GM21390 (cell line): ENCODE measurements at regions not wholly inside any gene's neighbourhood (a gene's known extent, or its start where the extent isn't known, plus 50 kb on each side); places are given as distances from the start of the nearest gene placed in this dataset.
A peak's percentile ranks its signal among the peaks of the same experiment; 100 is the strongest.

Experiments used
- ATAC-seq: cut with Tn5 transposase; IDR thresholded peaks from one replicate; pipeline ENCODE4 v1.9.1; 2021; ENCODE audit not compliant: unreplicated experiment

DNA sequence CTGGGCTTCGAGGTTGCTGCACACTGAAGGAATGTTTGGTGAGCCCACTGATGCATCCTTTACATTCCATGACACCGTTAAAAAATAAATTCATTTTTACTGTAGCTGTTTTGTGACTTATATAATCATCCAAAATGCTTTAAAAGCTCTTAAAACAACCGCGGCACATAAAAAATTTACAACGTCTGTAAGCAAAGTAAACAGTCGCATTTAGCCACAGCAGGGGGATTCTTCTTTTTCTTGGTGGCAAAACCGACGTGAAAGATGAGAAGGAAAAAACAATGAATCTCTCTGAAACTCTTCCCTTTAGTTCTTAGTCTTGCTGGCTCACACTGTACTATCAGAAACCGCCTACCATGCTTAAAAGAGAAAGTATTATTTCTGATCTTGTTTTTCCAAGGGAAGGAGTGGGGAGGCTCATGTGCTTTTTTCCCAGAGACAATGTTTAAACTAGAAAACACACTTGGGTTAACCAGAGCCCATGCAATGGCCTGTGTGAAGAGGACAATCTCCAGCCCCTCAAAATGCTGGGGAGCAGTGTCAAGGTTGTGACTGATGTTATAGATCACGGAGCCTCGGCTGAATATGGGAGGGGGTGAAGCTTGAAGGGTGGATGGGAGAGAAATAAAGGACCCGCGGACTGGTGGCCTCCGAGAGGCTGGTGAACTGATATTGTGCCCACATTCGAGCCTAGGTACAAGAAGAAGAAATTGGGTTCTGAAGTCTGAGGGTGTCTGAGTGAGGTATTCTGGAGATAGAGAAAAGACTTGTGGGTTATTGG is 91.1 kb downstream of the IRF8 start:
- no peak for ATAC-seq

DNA sequence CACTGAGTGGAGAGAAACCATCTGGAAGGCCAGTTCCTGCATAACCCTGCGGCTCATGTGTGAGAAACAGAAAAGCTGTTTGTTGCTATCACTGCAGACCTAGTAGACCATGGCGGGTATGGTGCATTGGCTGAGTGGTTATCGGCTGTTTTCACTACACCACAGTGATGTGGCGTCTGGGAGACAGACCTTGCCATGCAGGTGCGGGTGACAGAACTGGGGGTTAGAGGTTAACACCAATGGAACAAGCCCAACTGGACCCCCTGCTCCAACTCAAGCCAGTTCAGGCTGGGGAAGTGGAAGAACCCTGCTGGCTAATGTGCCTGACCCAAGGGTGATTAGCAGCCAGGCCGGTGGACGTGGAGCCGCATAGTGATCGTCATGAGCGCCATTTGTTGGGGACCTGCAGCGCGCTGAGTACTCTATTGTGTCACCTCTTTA is 91.9 kb downstream of the IRF8 start:
- ATAC-seq: no peak

DNA sequence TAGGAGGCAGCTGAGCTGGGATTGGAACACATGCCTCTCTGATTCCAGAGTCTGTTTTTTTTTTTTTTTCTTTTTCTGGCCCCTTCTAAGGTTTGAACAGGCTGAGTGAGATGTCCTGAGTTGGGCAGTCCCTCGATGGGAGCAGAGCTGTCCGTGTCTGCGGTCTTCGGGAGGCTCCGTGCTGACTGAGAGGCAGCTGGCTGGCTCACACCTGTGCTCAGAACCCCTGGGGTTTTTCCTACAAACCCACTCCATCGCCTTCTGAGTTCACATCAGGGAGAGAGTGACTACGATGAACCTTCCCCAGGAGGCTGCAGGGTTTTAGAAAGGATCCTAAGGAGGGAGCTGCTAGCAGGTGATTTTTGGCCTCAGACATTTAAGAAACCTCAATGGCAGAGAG is 92.5 kb downstream of the IRF8 start:
- ATAC-seq: no peak

DNA sequence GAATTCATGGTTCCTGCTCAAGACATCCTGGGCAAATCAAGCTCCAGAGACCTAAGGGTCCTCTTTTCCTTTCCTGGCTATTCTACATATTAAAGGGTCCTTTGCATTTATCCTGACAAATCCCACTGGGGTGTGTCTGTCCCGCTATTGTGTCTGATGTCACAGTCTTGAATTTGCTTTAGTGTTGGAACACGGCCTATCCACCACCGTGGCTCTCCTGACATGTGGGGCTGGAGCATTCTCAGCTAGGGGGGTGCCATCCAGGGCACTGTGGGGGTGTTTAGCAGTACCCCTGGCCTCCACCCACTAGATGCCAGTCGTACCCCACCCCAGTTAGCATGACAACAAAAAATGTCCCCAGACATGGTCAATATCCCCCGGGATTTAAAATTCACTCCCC is 92.9 kb downstream of the IRF8 start:
- ATAC-seq: no peak

DNA sequence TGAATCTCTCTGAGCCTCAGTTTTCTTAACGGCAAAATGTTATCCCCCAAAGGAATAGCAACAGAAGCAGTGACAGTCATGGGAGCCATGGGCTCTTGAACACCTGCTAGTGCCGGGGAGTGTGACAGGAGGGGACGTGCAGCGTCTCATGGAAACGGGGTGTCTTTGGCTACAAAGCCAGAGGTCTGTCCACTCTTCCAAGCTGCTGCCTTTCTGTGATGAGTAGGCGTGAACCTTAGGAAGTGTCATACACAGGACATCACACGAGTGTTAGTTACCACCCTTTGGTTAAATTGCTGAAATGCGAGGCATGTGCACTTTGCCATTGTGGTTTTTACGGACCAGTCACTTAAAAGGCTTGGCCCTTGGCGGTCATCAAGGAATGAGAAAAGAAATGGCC is 93.4 kb downstream of the IRF8 start:
- no peak for ATAC-seq

DNA sequence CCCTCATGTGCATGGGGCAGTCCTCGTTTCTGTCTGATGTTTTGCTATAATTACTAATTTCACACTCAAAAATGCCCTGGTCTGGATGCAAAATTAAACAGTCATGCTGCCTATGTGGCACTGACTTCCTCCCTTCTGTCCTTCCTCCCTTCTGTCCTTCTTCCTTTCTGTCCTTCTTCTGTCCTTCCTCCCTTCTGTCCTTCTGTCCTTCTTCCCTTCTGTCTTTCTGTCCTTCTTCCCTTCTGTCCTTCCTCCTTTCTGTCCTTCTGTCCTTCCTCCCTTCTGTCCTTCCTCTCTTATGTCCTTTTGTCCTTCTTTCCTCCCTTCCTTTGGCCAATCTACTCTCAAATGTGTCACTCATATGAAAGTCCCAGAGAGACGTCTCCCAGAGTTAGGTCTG is 93.8 kb downstream of the IRF8 start:
- ATAC-seq: no peak

DNA sequence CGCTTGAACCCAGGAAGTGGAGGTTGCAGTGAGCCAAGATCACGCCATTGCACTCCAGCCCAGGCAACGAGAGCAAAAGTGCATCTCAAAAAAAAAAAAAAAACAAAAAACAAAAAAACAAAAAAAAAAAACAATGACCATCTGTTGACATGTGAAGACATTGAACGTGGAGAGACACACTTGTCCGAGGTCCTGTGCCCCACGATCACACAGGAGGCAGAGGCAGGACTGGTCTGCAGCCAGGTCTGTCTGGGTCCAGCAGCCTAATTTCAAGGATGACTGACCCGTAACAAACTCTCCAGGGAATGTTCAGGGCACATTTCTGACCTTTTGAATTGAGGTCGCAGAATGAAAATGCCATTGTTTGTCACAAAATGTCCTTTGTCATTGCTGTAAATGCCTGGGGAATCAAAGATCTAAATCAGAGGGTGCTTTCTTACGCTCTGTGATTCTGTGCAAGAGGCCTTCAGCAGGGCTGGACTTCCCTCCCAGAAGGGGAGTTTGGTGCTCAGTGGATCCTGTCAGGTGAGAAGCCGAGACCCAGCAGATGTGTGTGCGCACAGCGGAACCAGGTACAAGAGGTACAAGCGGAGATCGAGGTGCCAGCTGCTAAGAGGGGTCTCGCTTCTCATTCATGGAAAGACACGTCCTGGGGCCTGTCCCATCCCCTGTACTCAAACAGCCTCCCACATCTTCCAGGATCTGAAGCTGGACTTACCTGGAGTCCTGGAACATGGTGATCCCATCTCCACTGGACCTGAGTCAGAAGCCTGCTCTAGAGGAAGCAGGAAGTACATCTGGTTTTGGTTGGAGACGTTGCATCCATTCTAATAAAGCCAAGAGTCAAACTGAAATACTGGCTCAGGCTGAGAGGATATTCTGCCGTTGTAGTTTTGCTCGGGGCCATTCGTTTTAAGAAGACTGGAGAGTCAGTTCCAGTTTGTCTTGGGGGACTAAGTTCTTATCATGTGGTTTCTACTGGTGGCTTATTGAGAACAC is 95.8 kb downstream of the IRF8 start:
- no peak for ATAC-seq

DNA sequence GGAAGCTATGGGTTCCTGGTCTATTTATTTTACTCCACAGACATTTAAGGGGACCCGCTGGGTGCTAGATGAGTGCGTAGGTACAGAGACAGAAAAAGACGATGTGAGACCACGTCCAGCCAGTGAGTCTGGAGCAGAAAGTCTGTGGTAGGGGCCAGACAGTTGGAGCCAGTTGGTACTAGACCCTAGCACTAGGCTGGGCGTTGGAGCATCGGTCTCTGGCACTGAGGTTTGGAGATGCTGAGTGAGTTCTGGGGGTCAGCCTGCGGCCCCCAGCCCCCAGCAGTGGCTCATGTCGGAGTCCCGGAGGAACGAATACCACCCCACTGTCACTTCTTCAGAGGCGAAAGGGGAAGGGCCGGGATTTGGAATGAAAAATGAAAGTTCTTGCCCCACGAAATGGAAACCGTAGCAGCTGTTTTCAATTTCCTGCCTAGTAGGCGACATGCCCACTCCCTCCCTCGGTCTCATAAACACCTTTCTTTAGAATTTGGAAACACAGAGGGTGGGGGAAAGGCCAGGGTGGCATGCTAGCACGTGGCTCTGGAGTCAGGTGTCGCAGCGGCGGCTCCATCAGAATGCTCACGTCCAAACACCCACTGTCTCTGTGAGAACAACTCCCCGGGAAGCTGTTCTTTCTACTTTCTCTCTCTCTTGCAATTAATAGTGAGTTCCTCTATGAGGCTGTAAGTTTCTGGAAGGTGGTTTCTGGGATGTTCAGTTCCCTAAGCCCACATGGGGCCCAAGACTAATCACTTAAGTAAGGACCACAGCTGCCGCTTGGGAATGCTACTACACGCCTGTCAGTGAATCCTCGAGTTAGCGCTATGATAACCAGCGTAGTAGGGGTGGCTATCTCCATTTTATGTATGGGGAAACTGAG is 96.8 kb downstream of the IRF8 start:
- ATAC-seq: peak; percentile 42

DNA sequence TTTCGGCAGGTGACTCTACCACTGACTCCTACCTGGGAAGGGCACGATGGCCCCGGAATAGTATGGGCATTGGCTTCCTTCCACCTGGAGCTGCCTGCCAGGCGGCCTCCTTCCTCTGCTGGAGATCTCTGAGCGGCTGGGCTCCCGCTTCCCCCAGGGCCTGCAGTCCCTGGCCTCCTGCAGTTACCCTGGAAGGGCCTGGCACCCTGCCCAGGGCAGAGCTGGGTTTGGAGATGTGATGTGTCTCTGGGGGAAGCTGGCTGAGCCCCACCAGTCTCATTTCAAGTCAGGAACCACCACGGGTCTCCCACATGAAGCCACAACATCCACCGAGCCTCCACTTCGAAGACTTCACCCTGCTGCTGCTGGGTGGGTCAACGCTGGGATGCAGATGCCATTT is 97.9 kb downstream of the IRF8 start:
- no peak for ATAC-seq

DNA sequence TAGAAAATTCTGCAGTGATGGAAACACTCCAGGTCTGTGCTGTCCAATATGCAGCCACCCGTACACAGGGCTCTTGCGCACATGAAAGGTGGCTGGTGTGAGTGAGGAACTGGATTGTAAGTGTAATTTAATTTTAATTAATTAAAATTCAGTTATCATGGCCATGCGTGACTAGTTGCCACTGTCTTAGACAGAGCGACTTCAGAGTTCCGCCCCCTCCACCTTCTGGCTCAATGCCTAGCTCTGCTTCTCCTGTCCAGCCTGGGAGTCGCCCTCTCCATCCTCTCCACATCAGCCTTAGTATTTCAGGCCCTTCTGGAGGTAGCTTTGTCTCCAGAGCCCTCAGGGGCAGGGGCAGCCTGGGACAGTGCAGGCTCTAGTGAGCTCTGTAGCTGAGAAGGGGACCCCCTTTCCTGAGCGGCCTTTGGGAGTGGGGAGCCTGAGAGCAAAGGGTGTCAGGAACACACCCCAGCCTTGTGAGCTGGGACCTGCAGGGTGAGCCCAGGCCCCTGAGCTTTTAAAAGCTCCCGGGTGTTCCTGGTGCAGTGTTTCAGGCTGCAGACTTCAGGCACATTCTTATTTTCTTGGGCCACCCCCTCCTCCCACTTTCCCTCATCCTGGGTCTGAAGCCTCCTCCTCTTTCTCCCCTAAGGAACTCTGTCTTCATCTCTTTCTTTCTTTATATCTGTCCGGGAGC is 99.4 kb downstream of the IRF8 start:
- no peak for ATAC-seq

DNA sequence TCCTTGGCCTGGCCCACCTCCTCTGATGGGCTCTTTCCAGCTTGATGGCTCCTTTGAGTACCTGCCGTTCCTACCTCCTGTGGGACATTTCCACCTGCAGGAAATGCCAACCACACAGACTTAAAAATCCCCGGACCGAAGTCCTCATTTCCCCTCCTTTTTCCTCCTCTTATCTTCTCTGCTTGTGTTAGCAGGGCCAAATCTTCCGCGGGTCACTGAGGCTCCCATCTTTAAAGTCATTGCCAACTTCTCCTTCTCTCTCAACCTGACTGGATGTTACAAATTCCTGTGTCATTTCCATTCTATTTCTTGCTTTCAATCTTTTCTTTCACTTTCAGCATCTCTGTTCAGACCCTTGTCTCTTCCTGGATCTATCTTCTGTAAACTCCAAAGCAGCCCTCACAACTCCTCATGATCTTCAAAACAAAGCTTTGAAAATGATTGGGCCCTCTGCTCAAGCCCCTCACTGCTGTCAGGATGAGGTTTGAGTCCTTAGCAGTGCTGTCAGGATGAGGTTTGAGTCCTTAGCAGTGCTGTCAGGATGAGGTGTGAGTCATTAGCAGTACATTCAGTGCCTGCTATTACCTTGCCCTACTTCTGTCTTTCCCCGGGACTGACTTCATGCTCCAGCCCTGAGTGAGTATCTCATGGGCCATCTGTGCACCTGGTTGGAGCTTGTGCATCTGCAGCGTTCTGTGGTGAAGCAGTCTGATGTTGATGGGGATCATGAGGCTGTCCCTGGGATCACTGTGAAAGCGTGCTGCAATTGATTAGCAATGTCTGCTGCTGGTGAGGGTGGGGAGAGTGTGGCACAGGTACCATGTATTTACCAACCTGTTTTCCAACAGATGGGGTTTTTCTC is 100.1 kb downstream of the IRF8 start:
- no peak for ATAC-seq

DNA sequence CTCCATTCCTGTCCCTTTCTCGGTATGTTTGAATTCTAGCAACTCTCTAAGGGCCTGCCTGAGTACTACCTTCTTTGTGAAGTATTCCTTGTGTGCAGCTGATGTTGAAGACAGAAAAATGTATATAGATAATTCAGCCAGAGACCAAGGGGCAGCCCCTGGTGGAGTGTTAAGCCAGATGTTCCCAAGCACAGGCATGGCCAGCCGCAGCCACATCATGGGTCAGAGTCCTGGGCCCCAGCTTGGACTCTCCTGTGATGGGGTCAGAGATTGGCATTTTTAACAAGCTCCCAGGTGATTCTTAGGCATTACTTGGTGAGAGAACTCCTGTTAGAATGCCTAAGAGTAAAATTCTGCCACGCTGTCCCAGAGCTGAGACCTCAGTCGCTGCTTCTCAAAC is 100.8 kb downstream of the IRF8 start:
- no peak for ATAC-seq

DNA sequence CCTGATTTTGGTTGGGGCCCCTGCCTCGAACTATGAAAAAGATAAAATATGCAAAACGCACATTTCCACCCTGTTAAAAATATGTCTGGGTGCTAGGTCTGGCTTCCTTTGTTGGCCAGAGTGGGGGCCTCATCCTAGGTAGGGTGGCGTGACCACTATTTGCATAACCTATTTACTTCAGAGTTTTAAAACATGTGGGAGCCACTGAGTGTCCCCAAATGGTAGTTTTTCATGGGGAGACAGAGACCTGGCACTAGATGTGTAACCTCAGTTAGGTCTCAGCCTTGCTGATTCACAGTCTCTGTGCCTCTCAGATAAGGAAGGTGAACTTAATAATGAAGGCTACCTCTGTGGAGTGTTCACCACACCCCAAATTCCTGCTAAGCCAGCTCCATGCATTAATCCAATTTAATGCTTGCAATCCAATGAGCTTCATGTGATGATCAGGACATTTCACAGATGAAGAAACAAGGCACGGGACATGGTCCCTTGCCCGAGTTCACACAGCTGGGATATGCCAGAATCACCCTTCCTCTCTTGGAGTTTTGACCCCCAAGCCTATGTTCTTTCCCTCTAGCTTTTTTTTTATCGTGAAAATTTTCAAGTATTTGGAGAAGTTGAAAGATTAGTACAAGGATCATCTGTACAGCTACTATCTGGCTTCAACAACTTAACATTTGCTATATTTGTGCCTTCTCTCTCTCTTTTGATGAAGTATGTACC is 103.4 kb downstream of the IRF8 start:
- ATAC-seq: peak; percentile 75

DNA sequence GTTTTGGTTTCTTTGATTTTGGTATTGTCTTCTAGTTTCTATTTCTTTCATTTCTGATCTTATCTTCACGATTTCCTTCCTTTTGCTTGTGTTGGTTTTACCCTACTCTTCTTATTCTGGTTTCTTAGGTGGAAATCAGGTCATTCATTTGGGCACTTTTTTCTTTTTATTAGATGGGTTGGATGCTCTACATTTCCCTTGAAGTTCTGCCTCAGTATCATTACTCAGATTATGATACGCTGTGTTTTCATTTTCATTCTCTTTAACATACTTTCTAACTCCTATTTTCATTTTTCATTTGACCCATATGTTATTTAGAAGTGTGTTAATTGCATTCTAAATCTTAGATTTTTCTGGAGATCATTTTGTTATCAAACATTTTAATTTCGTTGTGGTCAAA is 108.6 kb downstream of the IRF8 start:
- ATAC-seq: no peak

DNA sequence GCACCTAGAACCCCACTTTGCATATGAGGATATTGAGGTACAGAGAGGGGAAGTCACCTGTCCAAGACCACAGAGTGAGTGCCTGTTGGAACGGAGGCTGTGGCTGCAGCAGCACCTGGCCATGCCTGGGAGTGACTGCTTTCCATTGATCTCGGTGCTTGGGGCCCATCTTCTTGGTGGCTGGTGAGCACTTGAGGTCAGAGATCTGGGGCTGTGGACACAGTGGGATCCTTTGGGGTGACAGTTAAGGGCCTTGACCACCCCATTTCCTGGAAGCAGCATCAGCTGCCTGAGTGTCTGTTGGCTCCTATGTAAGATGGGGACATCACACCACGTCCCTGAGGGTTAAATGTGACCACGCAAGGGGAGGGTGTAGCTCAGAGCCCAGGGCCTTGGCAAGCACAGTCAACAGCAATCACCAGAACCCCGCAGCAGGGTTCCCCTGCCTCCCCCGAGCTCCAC is 111.7 kb downstream of the IRF8 start:
- ATAC-seq: no peak

DNA sequence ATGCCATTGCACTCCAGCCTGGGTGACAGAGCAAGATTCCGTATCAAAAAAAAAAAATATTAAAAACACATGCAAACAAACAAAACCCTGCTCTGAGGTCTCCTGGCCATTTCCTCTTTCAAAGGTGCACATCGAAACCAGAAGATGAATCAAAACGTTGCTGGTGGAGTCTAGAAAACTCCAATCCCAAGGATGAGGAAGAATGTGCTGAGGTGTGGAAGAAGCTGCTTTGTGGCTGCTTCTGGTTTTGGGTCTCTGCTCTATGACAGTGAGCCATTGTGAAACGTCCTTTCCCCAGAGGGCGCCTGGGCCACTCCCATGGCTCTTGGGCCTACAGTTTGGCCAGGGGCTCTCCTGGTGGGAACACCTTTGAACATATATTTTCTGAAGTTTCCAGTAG is 112.6 kb downstream of the IRF8 start:
- no peak for ATAC-seq

DNA sequence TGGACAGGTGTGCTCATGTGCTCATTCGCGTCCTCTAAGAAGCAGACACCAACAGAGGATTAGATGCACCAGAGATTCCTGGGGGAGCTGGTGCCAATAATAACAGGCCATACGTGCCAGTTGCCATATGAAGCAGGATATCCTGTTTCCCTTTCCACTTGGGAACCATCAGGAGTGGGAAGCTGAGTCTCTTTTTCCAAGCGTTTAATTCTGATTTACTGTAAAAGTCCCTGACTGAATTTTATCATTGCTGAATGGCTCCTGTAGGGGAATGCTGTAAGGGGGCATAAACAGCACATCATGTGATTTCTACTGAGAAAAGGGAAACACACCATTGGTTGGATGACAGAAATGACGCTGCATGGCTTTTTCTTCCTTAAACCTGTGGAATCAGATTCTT is 113.3 kb downstream of the IRF8 start:
- ATAC-seq: no peak

DNA sequence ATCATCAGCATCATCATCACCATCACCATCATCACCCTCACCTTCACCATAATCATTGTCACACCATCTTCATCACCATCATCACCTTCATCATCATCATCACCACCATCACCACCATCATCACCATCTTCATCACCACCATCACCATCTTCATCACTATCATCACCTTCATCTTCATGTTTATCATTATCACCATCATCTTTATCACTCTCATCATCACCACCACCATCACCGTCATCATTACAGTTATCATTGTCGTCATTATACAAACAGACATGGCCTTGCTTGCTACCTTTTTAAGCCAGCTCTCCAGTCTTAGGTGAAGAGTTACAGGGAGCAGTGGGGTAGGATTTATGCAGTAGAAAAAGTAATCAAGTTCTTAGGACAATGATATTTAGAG is 114.9 kb downstream of the IRF8 start:
- ATAC-seq: no peak

DNA sequence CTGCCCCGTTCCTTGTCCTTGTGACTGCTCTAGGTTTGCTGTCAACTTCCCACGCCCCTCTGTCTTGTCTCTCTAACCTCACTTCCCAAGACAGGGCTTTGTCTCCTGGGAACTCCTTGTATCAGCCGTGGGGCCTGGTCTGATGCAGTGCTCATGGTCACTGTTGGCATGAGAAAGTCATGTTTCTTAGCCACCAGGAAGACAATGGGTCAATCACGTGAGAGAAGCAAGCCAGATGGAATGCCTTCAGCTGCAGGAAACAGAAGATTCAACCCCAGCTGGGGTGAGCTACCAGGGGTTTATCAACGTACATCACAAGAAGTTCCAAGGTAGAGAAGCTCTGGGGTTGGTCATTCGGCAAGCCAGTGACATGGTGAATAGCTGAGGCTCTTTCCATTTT is 116.6 kb downstream of the IRF8 start:
- ATAC-seq: no peak
